NCI-H1092 (cell line): ENCODE measurements at regions not wholly inside any gene's neighbourhood (a gene's known extent, or its start where the extent isn't known, plus 50 kb on each side); places are given as distances from the start of the nearest gene placed in this dataset.

Source experiments
- DNase-seq: peaks from one replicate; lab custom pipeline; 2025; lab: John Stamatoyannopoulos, UW

DNA sequence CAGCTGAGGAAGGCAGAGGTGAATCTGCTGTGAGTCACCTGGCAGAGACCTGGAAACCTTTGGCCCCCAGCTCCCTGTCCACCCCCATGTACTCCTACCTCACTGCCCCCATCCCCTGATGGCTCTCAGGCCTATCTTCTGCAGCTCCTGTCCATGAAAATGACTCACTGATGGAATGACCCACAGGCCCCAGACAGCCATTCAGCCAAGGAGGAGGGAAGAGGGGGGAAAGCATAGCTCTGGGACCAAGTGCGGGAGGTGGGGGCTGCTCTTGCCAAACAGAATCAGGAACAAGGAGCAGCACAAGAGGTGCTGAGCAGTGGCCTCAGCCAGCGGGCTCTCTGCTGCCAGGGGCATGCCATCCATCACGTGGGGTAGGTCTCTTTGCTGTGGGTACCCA is 111.4 kb upstream of the C1QTNF9B start:
- no peak for DNase-seq

DNA sequence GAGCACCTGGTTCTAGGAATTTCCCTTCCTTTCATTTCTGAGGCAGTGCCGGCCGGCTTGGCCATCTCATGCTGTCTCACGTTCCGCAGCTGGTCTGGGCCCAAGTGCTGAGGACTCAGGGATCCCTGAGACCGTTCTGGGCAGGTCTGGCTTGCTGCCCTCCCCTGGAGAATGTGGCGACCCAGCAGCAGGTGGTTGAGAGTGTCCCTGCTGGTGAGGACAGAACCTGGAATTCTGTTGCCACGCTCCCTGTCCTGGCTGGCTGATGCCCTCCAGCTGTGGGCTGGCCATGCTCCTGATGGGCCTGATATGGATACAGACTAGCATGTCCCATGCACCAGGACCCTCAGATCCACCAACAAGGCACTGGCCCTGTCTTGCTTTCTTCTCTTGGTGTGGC is 114.0 kb upstream of the C1QTNF9B start:
- DNase-seq = no peak

DNA sequence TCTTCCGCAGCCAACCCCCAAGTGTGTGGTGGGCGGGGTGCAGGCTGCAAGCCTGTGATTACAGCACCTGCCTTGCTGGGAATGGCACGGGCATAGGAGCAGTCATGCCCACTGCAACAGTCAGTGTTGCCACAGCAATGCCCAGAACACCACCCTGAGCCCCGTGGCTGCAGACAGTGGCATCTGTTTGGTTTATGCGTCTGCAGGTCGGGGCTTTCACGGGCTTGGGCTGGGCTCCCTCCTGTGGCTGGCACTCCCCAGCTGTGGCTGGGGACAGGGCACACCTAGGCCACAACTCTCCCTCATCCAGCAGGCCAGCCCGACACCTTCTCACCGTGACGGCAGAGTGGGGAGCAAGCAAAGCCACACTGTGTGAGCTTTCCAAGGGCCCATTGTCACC is 115.3 kb upstream of the C1QTNF9B start:
- DNase-seq = no peak

DNA sequence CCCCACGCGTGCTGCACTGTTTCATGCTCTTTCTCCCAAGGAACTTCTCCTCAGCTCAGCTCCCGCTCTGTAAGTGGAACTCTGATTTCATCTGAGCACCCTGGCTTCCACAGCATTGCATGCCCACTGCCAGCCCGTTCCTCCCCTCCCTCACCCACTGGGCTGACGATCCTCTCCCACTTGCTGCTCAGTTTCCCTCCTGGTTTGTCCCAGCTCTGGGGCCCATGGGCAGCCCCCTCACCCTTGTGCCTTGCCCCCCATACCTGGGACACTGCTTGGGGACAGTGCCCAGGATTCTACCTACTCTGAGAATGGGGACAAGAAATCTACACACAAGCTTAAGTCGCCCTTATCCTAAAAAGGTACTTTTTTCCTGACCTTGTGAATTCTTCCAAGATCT is 115.9 kb upstream of the C1QTNF9B start:
- no peak for DNase-seq

DNA sequence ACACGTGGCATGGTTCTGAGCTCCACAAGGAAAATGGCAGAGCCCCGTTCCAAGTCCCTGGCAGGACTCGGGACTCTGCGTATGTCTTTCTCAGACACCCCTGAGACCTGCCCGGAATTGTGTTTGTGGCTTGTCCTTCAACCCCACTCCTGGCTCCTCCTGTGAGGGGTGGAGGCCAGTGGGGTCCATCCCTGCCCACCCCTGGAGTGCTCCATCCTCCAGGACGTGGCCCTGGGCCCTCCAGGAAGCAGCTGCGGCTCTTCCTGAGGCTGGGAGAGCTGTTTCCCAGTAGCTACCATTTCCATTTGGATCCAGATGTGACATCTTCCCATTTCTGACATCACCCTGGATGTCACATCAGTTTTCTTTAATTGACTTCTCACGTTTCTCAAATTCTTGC is 118.7 kb upstream of the C1QTNF9B start:
- DNase-seq = no peak

DNA sequence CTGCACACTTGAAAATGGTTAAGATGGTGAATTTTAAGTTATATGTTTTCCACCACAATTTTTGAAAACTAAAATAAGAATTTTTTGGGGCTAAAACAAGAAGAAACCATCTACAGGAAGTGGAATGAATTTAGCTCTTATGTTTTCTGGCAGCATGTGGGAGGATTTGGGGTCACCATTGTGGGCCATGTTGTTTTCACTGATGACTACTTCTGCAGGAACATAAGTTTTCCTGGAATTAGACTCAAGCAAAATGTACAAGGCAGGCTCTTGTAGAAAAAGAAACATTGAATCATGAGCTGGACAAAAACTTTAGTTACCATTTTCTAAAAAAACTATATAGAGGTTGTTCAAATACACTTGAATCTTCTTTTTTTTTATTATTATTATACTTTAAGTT is 125.3 kb upstream of the C1QTNF9B start:
- no peak for DNase-seq

DNA sequence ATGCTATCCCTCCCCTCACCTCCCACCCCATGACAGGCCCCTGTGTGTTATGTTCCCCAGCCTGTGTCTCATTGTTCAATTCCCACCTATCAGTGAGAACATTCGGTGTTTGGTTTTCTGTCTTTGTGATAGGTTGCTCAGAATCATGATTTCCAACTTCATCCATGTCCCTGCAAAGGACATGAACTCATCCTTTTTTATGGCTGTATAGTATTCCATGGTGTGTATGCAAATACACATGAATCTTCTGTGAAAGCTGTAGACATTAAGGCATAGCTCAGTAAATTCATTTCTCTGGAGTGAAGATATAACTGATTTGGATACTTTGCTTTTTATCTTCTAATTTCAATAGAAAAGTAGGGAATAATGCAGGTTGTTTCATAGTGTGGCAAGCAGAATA is 125.8 kb upstream of the C1QTNF9B start:
- no peak for DNase-seq

DNA sequence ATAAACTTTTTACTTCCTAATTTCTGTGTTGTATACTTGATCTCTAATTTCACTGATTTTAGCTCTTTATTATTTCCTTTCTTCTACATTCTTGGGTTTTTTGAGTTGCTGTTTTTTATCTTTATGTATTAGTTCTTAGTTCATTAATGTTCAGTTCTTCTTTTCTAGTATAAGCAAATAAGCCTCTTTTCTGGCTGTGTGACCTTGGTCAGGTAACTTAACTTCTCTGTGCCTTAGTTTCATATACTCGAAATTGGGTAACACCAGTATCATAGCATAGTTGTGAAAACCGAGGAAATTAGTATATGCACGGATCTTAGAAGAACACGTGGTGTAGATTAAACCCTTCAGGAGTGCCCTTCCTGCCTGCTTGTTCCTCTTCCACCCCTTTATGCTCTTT is 130.2 kb upstream of the C1QTNF9B start:
- DNase-seq = no peak

DNA sequence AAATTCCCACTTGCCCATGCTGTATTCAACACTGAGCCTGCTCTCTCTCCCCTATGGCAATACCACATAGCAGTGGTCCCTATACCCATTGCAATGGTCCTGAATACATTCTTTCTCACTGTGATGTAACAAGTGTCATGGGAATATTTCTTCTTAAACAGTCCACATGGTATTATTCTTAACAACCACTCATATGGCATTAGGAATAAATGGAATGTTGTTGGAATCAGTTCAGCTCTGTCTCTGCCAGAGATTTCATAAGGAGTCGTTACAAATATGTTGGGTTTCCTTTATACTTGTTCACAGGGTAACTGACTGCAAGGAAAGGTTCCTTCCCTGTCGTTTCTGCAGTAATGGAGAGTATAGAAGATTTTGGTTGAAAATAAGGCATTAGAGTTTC is 128.3 kb upstream of the SPATA13 start:
- DNase-seq = no peak

DNA sequence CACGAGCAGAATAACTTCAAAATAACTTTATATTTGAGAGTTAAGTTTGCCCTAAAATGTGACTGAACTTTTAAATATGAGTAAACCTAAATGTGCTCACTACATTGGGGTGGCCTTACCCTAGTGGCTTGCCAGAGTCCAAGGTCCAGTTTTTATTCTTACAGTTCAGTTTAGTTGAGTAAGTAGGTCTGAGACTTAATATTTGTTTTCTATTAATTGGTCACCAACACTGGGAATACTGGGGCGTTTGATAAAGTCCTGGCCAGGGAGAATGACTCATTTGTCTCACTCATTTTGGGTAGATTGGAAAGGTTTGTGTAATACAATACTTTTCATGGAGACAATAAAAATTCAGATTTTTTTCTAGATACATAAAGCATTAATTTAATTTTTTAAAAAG is 127.8 kb upstream of the SPATA13 start:
- no peak for DNase-seq

DNA sequence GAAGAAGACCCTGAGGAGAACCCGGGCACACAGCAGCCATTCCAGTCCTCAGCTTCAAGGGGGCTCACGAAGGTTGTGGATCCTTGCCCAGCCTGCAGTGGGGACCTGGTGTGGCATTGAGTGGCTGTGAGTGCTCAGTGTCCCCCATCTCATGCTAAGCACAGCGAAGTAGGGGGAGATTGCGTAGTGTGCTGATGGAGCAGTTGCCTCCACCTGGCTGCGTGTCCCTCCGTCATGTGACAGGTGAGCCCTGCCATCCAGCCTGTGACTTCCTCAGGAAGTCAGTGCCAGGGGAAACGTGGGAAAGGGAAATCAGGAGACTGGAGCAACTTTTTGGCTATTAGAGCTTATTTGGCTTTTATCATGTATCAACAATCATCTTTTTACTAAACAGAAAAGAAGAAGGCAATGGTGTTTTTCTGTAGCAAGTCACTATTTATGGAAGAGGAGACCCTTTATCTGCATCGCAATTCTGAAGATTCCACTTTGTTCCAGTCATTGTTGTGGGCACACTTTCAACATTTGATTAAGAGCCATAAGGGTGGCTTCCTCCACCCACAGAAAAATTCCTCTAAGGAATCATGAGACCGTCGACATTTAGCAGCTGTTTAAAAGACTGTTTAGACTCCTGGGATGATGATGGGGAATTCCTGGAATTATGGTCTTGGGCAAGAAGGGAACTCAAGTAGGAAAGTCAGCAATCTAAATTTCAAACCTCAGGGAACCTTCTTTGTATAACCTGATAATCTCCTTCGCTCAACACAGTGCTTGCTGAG is 126.8 kb upstream of the SPATA13 start:
- DNase-seq = no peak

DNA sequence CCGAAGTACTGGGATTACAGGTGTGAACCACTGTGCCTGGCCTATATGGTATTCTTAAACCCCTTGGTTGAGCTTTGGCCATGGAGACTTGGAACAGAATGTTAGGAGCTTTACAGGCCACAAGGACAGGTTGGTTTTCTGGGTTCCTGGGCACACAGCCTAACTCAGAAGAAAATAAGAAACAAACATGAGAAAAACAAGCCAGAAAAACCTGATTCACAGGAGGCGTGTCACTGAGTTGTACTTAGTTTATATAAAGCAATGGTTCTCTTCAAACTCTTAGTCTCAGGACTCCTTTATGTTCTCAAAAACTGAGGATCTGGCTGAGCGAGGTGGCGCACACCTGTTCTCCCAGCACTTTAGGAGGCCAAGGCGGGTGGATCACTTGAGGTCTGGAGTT is 125.1 kb upstream of the SPATA13 start:
- no peak for DNase-seq

DNA sequence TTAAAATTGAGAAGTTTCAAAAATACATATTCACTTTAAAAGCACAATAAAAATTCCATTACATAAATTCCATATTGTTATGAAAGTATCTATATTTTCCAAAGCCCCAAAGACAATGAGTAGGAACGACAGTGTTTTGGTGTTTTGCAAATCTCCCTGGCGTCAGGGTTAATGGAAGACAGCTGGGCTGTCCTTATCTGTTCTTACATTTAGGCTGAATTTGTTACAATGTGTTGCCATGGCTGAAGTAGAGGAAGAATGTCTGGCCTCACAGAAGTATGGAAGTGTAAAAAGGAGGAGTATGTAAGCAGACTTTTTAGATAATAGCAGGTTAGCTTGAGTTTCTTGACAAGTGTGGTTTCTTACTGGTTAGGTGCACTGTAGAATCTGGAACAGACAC is 124.4 kb upstream of the SPATA13 start:
- no peak for DNase-seq

DNA sequence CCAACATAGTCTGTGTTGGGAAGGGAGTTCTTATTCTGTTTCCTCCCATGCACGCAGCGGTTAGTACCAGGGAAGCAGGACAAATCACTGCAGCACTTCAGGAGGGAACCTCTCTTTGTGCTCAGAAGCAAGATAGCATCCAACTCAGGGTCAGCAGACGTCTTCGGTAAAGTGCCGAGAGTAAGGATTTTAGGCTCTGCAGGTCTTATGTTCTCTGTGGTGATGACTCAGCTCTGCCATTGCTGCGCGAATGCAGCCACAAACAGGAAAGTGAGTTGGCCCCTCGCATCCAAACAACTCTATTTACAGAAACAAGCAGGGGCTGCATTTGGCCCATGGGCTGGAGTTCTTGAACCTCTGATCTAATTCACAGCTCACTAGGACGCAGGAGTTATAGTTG is 122.1 kb upstream of the SPATA13 start:
- no peak for DNase-seq

DNA sequence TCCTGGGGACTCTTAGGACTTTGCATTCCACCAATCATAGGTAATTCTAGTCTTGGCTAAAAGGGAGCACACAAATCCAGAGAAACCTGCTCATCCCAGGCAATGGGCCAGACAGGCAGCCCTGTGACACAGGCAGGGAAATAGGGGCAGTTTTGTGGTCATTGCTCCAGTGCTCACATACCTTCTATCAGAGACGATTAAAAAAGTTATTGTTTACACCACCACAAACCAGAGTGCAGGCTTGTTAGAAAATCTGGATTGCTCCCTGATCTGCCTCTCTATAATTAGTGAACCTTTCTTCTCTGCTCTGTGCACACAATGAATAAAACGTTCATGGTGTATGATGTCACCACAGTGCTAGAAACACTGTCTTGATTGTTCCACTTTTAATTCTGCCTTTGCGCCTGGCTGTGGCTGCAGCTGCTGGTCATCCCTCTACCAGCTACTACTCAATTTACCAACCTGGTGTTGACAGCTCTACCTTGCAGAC is 121.6 kb upstream of the SPATA13 start:
- no peak for DNase-seq

DNA sequence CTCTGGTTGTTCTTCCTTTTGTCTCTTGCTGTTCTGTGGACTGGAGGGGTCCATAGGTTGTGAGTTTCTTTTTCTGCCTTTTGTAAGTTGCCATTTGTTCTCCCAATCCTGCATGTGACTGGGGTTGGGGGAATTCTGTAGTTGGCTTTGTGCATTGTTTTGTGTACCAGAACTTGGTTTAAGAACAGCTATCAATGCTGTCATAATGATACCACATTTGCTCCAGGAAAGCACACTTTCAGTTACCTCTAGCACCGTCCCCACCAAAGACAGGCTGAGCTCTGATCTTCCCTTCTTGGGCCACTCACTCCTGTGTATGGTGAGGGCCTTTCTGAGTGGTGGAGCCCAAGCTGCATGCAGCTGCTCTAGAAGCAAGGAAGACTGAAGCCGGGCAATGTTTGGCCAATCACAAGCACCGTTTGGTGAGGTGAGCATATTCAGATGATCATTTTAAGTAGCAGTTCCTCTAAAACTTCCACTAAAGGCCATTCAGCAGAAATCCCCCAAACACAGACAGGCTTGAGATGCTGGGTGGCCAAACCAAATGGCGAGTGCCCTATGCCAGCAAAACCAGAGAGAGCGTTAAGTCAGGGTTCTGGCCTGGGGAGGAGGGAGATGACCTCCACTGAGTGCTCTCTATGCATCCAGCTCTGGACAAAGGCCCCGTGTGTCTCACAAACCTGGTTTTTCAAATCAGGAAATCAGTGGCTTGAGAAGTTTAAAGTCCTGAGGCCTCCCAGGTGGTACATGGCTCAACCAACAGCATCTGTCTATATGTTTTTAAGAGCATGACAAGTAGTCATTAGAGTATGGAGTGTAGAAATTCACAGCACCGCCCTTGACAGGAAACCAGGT is 120.7 kb upstream of the SPATA13 start:
- DNase-seq = no peak

DNA sequence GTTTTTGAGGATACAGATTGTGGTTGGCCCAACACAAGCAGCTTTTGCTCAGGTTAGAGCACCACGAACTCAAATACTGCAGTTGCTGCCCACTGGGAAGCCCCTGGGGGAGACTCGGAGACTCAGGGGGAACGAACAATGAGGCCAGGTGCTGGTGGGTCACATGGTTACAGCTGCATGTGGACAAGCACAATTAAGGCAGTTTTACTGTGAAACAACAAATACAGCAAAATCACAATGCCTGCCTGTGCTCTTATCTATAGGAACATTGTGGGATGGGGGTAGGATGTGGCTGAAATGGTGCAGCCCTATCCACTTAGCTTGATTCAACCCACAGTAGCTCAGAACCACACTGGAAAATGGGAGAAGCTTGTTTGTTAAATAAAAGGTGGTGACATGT is 119.7 kb upstream of the SPATA13 start:
- no peak for DNase-seq

DNA sequence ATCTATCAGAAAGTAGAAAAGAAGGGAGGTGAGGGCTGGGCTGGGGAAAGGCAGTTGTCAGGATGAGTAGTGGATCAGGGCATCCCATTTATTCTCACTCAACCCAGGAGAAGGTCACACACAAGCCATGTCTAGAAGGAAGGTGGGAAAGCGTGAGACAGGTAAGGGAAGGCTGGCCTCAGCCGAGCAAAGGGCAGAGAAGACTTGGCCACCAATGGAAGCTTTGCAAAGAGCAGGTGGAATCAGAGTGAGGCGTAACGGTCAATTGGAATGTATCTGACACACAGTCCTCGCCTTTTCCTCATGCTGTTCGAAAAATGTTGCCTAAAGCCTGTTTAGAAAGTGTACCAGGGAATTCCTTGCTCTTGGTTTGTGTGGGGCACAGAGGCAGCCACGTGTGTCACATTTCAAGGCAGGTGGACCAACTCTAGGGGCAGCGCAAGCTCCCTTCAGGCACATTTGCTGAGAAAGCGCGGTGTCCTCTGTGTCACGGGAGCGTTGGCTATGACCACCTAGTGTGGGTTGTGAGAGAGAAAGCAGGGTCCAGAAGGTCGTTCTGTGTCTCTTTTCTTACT is 118.8 kb upstream of the SPATA13 start:
- DNase-seq = no peak

DNA sequence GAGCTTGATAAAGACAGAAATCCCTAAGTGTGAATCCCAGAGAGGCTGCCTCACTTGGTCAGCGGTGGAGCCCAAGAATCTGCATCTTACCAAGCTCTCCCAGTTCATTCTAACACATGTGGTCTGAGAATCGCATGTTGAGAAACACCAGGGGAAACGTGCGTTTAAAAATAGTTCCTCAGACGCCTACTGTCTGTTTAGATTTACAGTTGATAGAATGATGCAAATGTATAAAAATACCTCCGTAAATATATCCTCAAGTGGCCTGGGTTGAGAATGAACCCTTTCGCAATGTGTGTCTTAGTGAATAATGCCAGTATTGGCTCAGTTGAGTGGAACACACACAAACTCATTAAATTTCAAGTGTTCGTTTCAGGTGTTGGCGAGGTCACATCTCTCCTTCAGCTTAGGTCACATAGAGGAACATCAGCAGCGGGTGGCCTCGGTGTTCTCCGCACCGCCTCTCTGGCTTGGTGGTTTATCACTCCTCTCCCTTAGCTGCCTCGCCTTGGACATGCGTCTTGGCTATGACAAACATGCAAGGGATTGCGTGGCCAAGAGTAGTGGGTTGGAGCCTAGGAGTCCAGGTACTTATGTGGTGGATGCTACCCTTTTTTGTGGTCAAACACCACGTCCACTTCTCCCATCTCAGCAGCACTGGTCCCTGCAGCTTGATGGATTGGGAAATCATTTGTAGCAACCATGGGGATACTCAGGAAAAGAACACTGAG is 117.6 kb upstream of the SPATA13 start:
- DNase-seq = no peak

DNA sequence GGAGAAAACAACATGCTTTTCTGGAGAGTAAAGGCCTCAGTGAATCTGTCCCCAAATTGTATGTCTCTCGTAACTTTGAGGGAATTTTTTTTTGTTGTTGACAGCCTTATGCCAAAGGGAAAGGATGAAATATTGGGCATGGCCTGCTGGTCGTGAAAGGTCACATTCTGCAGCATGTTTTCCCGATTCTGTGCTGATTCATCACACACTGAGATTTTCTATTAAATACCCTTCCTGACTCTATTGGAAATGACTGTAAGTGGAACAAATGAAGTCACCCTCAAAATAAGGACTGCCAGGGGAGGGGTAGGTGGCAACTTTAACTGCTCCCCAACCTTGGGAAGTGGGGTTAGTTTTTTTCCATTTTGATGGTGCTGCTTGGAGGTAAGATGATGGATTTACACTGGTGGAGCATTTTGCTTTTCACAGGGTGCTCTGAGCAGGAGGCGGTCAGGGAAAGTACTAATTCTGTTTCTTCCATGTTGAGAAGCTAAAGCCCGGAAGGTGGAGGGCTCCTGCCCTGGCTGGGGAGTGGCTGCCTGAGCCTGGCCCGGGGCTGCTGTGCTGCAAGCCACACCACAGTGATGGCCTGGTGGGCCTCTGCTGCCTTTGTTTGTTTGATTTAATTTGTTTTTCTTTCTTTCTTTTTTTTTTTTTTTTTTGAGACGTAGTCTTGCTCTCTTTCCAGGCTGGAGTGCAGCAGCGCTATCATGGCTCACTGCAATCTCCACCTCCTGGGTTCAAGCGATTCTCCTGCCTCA is 116.8 kb upstream of the SPATA13 start:
- DNase-seq = no peak

DNA sequence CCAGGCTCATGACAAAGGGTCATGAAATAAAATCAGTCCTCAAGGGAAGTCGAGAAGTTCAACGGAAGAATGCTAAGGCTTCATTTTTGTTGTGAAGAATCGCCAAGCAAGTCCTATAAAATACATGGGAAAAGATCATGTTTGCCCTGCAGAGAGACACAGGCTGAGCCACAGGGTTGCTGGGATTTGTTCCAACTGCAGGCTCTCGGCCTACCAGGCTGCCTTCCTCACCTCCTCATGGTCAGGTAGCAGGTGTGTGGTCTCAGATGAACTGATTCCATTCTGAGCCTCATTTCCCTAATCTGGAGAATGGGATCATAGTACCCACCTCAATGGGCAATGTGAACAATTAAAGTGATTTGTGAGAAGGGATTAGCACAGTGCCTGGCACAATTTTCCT is 114.9 kb upstream of the SPATA13 start:
- no peak for DNase-seq

DNA sequence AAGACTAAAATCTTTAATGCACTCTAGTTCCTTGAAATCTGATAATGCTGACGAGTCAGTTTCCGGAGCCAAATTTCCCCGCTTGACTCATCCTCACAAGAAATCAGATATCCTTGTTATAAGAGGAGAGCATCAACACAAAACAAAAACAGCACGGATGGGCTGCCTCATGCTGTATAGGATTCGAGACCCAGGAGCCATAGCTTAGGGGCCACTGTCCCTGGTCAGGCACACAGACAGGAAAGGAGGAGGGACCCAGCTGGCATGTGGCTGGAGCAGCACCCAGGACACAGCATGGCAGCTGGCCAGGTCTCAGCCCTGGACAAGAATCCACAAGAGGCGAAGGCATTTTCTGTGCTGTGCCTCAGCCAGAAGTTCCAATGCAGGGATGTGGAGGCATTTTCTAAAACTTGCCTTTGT is 110.2 kb upstream of the SPATA13 start:
- DNase-seq = no peak
